IMR-90 (cell line): ENCODE measurements at regions not wholly inside any gene's neighbourhood (a gene's known extent, or its start where the extent isn't known, plus 50 kb on each side); places are given as distances from the start of the nearest gene placed in this dataset.

Source experiments
- ATAC-seq: fragments of 200-7000 bp; cut with Tn5 transposase; 2 replicates; pipeline ENCODE4 v1.9.1; 2020; ENCODE audit warnings: low read depth, mild to moderate bottlenecking, moderate library complexity
- BruUV-seq: library from RNA; stranded (reverse); fragments of 400-500 nt; replicated peaks from 2 replicates; lab custom pipeline; 2021; lab: Mats Ljungman, UMichigan
- CTCF ChIA-PET: fragments of 300-600 bp; formaldehyde crosslinking; extraction: SDS; loops from one replicate; lab custom pipeline; 2021; ENCODE audit warnings: antibody characterized with exemption; lab: Yijun Ruan, JAX
- POLR2A ChIA-PET: fragments of 300-600 bp; sonication (Branson Sonifier 250); formaldehyde crosslinking; loops from one replicate; lab custom pipeline; 2022; ENCODE audit warnings: antibody characterized with exemption; ENCODE audit not compliant: unreplicated experiment; lab: Charles Lee
- DNase-seq: peaks from one replicate; pipeline ENCODE4 v3.0.0; 2013
- H2AFZ ChIP-seq: replicated peaks from 2 replicates; pipeline ENCODE3; 2013; ENCODE audit warnings: low read length, mild to moderate bottlenecking; ENCODE audit not compliant: poor library complexity
- H2AK5ac ChIP-seq: 2 replicates; pipeline ENCODE4 v1.6.1; 2013; ENCODE audit warnings: low read depth, low read length, inconsistent platforms
- H2AK9ac ChIP-seq: replicated peaks from 2 replicates; pipeline ENCODE3; 2013; ENCODE audit warnings: mild to moderate bottlenecking, low read depth, low read length, moderate library complexity; ENCODE audit not compliant: poor library complexity
- H2BK120ac ChIP-seq: 2 replicates; pipeline ENCODE4 v1.6.1; 2013; ENCODE audit warnings: low read depth, low read length, inconsistent platforms
- H2BK15ac ChIP-seq: 3 replicates; pipeline ENCODE4 v1.6.1; 2013; ENCODE audit warnings: low read depth, low read length, inconsistent platforms
- H2BK20ac ChIP-seq: 2 replicates; pipeline ENCODE4 v1.6.1; 2013; ENCODE audit warnings: low read depth, mild to moderate bottlenecking, inconsistent platforms, low read length, moderate library complexity
- H2BK5ac ChIP-seq: 2 replicates; pipeline ENCODE4 v1.6.1; 2013; ENCODE audit warnings: mild to moderate bottlenecking, low read depth, low read length, inconsistent platforms; ENCODE audit not compliant: poor library complexity, severe bottlenecking
- H3K14ac ChIP-seq: replicated peaks from 2 replicates; pipeline ENCODE4 v1.6.1; 2013; ENCODE audit warnings: low read depth, low read length, inconsistent platforms
- H3K18ac ChIP-seq: 2 replicates; pipeline ENCODE4 v1.6.1; 2013; ENCODE audit warnings: low read depth, low read length, control low read depth
- H3K23ac ChIP-seq: 2 replicates; pipeline ENCODE4 v1.6.1; 2013; ENCODE audit warnings: low read depth, low read length, inconsistent platforms
- H3K27ac ChIP-seq: 2 replicates; pipeline ENCODE4 v1.5.1; 2013; ENCODE audit warnings: mild to moderate bottlenecking, control low read depth, low read length; ENCODE audit not compliant: insufficient read depth
- H3K27me3 ChIP-seq: 2 replicates; pipeline ENCODE4 v1.6.1; 2013; ENCODE audit warnings: low read length; ENCODE audit not compliant: control insufficient read depth, insufficient read depth
- H3K36me3 ChIP-seq: 2 replicates; pipeline ENCODE4 v1.6.1; 2013; ENCODE audit warnings: low read length, mixed read lengths; ENCODE audit not compliant: control insufficient read depth, insufficient read depth
- H3K4ac ChIP-seq: 2 replicates; pipeline ENCODE4 v1.6.1; 2013; ENCODE audit warnings: low read depth, low read length, inconsistent platforms
- H3K4me1 ChIP-seq: 2 replicates; pipeline ENCODE4 v1.6.1; 2013; ENCODE audit warnings: low read length, mixed read lengths; ENCODE audit not compliant: control insufficient read depth, insufficient read depth
- H3K4me2 ChIP-seq: 2 replicates; pipeline ENCODE4 v1.6.1; 2013; ENCODE audit warnings: low read depth, mild to moderate bottlenecking, control low read depth, low read length, moderate library complexity
- H3K4me3 ChIP-seq: 2 replicates; pipeline ENCODE4 v1.5.1; 2013; ENCODE audit warnings: low read depth, mild to moderate bottlenecking, control low read depth, low read length, moderate library complexity; ENCODE audit not compliant: insufficient read depth
- H3K56ac ChIP-seq: 2 replicates; pipeline ENCODE4 v1.6.1; 2013; ENCODE audit warnings: low read length, inconsistent platforms; ENCODE audit not compliant: insufficient read depth; ENCODE audit errors: extremely low read depth
- H3K79me1 ChIP-seq, 2 experiments: 2 replicates each; pipeline ENCODE4 v1.6.1; 2013; ENCODE audit warnings: low read length in 2 of 2, inconsistent platforms in 1 of 2, low read depth in 1 of 2
- H3K9ac ChIP-seq: 2 replicates; pipeline ENCODE4 v1.6.1; 2013; ENCODE audit warnings: low read depth, low read length, control low read depth
- H3K9me1 ChIP-seq: 2 replicates; pipeline ENCODE4 v1.6.1; 2013; ENCODE audit warnings: low read length, inconsistent platforms; ENCODE audit not compliant: insufficient read depth
- H3K9me3 ChIP-seq: 2 replicates; pipeline ENCODE4 v1.6.1; 2013; ENCODE audit warnings: low read length; ENCODE audit not compliant: control insufficient read depth, insufficient read depth
- H4K20me1 ChIP-seq: 2 replicates; pipeline ENCODE4 v1.6.1; 2013; ENCODE audit warnings: low read length, inconsistent platforms; ENCODE audit not compliant: insufficient read depth
- H4K5ac ChIP-seq: 2 replicates; pipeline ENCODE4 v1.6.1; 2013; ENCODE audit warnings: mild to moderate bottlenecking, low read depth, low read length, control low read depth
- H4K8ac ChIP-seq, 2 experiments: 2 replicates each; pipeline ENCODE4 v1.6.1; 2013; ENCODE audit warnings: low read depth in 2 of 2, low read length in 2 of 2, control low read depth in 1 of 2, inconsistent platforms in 1 of 2
- H4K91ac ChIP-seq: 2 replicates; pipeline ENCODE4 v1.6.1; 2013; ENCODE audit warnings: low read depth, low read length, inconsistent platforms; ENCODE audit not compliant: insufficient read depth
- BHLHE40 ChIP-seq: fragments of 150-350 bp; IDR thresholded peaks from 2 replicates; pipeline ENCODE4 v1.6.1; 2016; ENCODE audit warnings: mild to moderate bottlenecking, low read depth, low read length
- CEBPB ChIP-seq: IDR thresholded peaks from 2 replicates; pipeline ENCODE4 v1.6.1; 2012; ENCODE audit warnings: low read depth, low read length, improper control_type of control experiment
- CHD1 ChIP-seq: IDR thresholded peaks from 2 replicates; pipeline ENCODE4 v1.6.1; 2012; ENCODE audit warnings: low read depth, low read length, improper control_type of control experiment
- CTCF ChIP-seq: conservative IDR thresholded peaks from 2 replicates; pipeline ENCODE4 v1.5.1; 2012; ENCODE audit warnings: mild to moderate bottlenecking, low read depth, low read length, improper control_type of control experiment
- FOS ChIP-seq: fragments of 150-350 bp; IDR thresholded peaks from 2 replicates; pipeline ENCODE4 v1.6.1; 2016; ENCODE audit warnings: low read depth, low read length
- MAFK ChIP-seq: IDR thresholded peaks from 2 replicates; pipeline ENCODE4 v1.6.1; 2012; ENCODE audit warnings: low read depth, low read length, improper control_type of control experiment
- MAZ ChIP-seq: IDR thresholded peaks from 2 replicates; pipeline ENCODE4 v1.6.1; 2012; ENCODE audit warnings: low read depth, mild to moderate bottlenecking, low read length, improper control_type of control experiment, moderate library complexity, borderline replicate concordance
- MXI1 ChIP-seq: IDR thresholded peaks from 2 replicates; pipeline ENCODE4 v1.6.1; 2012; ENCODE audit warnings: low read depth, mild to moderate bottlenecking, low read length, moderate library complexity, borderline replicate concordance
- NFE2L2 ChIP-seq: fragments of 150-350 bp; IDR thresholded peaks from 2 replicates; pipeline ENCODE4 v1.6.1; 2016; ENCODE audit warnings: low read depth, mild to moderate bottlenecking, low read length
- POLR2A ChIP-seq: IDR thresholded peaks from 2 replicates; pipeline ENCODE4 v1.6.1; 2012; ENCODE audit warnings: mild to moderate bottlenecking, low read depth, low read length
- RAD21 ChIP-seq: IDR thresholded peaks from 2 replicates; pipeline ENCODE4 v1.6.1; 2012; ENCODE audit warnings: low read length, improper control_type of control experiment
- RCOR1 ChIP-seq: IDR thresholded peaks from 2 replicates; pipeline ENCODE4 v1.6.1; 2012; ENCODE audit warnings: mild to moderate bottlenecking, low read length, improper control_type of control experiment; ENCODE audit not compliant: insufficient replicate concordance
- RFX5 ChIP-seq: IDR thresholded peaks from 2 replicates; pipeline ENCODE4 v1.8.0; 2012; ENCODE audit warnings: low read depth, mild to moderate bottlenecking, low read length, moderate library complexity
- SMC3 ChIP-seq: fragments of 150-350 bp; IDR thresholded peaks from 2 replicates; pipeline ENCODE4 v1.6.1; 2016; ENCODE audit warnings: low read depth, mild to moderate bottlenecking, antibody characterized with exemption, low read length, moderate library complexity
- WGBS, 2 experiments: methylation state at CpG; one replicate each; pipeline versions ENCODE4 v1.1.5 to v1.1.7; 2013; ENCODE audit warnings: missing lambda C conversion rate in 2 of 2; ENCODE audit not compliant: insufficient read length in 1 of 2; ENCODE audit errors: extremely low coverage in 2 of 2; 5-methylcytosine and 5-hydroxymethylcytosine counted together
- dilution Hi-C: fragments of 300-500 bp; cut with HindIII; formaldehyde crosslinking; loops from one replicate; pipeline ENCODE4 v1.14.3; 2018; ENCODE audit warnings: low sequenced_read_pairs; ENCODE audit not compliant: unreplicated experiment
- in situ Hi-C: fragments of 300-500 bp; cut with MboI; formaldehyde crosslinking; loops from 3 replicates; pipeline ENCODE4 v1.14.3; 2019; ENCODE audit warnings: low sequenced_read_pairs, inconsistent platforms, mixed read lengths
- intact Hi-C: fragments of 100-400 bp; cut with micrococcal nuclease; formaldehyde crosslinking; loops from 2 replicates; pipeline ENCODE4 v1.10.0; 2022
- TF ChIP-seq, protein P1 (sequence below): fragments of 150-350 bp; IDR thresholded peaks from 2 replicates; pipeline ENCODE4 v1.6.1; 2017; ENCODE audit warnings: mild to moderate bottlenecking, antibody characterized with exemption, low read length, low read depth
- TF ChIP-seq, protein P2 (sequence below): fragments of 150-350 bp; IDR thresholded peaks from 2 replicates; pipeline ENCODE4 v1.6.1; 2016; ENCODE audit warnings: low read depth, mild to moderate bottlenecking, low read length, moderate library complexity, borderline replicate concordance

GRCh38 chr2:76517574-76517909 is 806.8 kb upstream of the GCFC2 start:
- POLR2A ChIA-PET: no interaction called here
- TF ChIP-seq FOS (no peak), RCOR1 (no peak), RFX5 (no peak), SMC3 (no peak), NFE2L2 (no peak), MXI1 (no peak), RAD21 (no peak), CHD1 (no peak), MAZ (no peak), MAFK (no peak), CTCF (no peak), BHLHE40 (no peak), POLR2A (no peak), CEBPB (no peak)
- TF ChIP-seq, protein P1, sequence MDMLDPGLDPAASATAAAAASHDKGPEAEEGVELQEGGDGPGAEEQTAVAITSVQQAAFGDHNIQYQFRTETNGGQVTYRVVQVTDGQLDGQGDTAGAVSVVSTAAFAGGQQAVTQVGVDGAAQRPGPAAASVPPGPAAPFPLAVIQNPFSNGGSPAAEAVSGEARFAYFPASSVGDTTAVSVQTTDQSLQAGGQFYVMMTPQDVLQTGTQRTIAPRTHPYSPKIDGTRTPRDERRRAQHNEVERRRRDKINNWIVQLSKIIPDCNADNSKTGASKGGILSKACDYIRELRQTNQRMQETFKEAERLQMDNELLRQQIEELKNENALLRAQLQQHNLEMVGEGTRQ: no peak
- TF ChIP-seq, protein P2, sequence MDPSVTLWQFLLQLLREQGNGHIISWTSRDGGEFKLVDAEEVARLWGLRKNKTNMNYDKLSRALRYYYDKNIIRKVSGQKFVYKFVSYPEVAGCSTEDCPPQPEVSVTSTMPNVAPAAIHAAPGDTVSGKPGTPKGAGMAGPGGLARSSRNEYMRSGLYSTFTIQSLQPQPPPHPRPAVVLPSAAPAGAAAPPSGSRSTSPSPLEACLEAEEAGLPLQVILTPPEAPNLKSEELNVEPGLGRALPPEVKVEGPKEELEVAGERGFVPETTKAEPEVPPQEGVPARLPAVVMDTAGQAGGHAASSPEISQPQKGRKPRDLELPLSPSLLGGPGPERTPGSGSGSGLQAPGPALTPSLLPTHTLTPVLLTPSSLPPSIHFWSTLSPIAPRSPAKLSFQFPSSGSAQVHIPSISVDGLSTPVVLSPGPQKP: no peak

More at GRCh38 chr2:76517574-76517909, 806.8 kb upstream of the GCFC2 start:
- Histone ChIP-seq H2BK120ac (no peak overlapping the region), H2BK15ac (no peak overlapping the region), H4K8ac (no peak overlapping the region), H3K4me3 (no peak overlapping the region), H3K18ac (no peak overlapping the region), H4K5ac (no peak overlapping the region), H3K14ac (no peak overlapping the region), H2AK9ac (no peak overlapping the region), H3K4ac (no peak overlapping the region), H2AFZ (no peak overlapping the region), H3K4me1 (no peaks in the 10 kb centered on the region), H3K23ac (no peak overlapping the region), H3K27me3 (no peaks in the 10 kb centered on the region), H2BK5ac (no peak overlapping the region), H4K20me1 (no peaks in the 10 kb centered on the region), H3K9me1 (no peaks in the 10 kb centered on the region), H3K56ac (no peak overlapping the region), H3K9ac (no peak overlapping the region), H3K9me3 (no peaks in the 10 kb centered on the region), H2AK5ac (no peak overlapping the region), H3K27ac (no peak overlapping the region), H2BK20ac (no peak overlapping the region), H3K79me1 (no peaks in the 10 kb centered on the region), H3K36me3 (no peaks in the 10 kb centered on the region), H3K4me2 (no peak overlapping the region), H4K91ac (no peak overlapping the region)
- BruUV-seq: no TSS peak
- no CpG with 5 or more reads among the region's 3 CpGs for WGBS, 2 experiments
- intact Hi-C loops (no loop called here), in situ Hi-C loops (no loop called here), dilution Hi-C loops (no loop called here)
- ATAC-seq: no peak
- CTCF ChIA-PET: no interaction called here
- no peak for DNase-seq
